WTC11 (cell line): ENCODE measurements at regions not wholly inside any gene's neighbourhood (a gene's known extent, or its start where the extent isn't known, plus 50 kb on each side); places are given as distances from the start of the nearest gene placed in this dataset.

ENCODE experiments used
- ATAC-seq: fragments of 200-7000 bp; cut with Tn5 transposase; 2 replicates; pipeline ENCODE4 v1.10.0; 2021; ENCODE audit warnings: mild to moderate bottlenecking, moderate library complexity
- CTCF ChIA-PET: fragments of 300-600 bp; sonication (Branson Sonifier 250); formaldehyde crosslinking; loops from one replicate; lab custom pipeline; 2021; ENCODE audit warnings: antibody characterized with exemption; lab: Charles Lee
- POLR2A ChIA-PET: fragments of 350-600 bp; sonication (Branson Sonifier 250); formaldehyde crosslinking; loops from one replicate; lab custom pipeline; 2021; ENCODE audit warnings: antibody characterized with exemption; lab: Charles Lee
- DNase-seq: peaks from one replicate; pipeline ENCODE4 v3.0.0; 2021; ENCODE audit warnings: low spot score
- H3K27ac Mint-ChIP-seq: 2 replicates; pipeline ENCODE4 v1.8.0; 2021; ENCODE audit warnings: mixed read lengths
- H3K27me3 Mint-ChIP-seq: 2 replicates; pipeline ENCODE4 v1.8.0; 2021; ENCODE audit warnings: low read depth, mild to moderate bottlenecking, moderate library complexity, mixed read lengths
- H3K36me3 Mint-ChIP-seq: 2 replicates; pipeline ENCODE4 v1.8.0; 2021; ENCODE audit warnings: mixed read lengths
- H3K4me1 Mint-ChIP-seq: 2 replicates; pipeline ENCODE4 v1.8.0; 2022; ENCODE audit warnings: mixed read lengths
- H3K4me3 Mint-ChIP-seq: 2 replicates; pipeline ENCODE4 v1.8.0; 2021; ENCODE audit warnings: mild to moderate bottlenecking, moderate library complexity, mixed read lengths
- H3K9me3 Mint-ChIP-seq: 2 replicates; pipeline ENCODE4 v1.8.0; 2021; ENCODE audit warnings: mixed read lengths
- ATF6 ChIP-seq: sonication (generic); formaldehyde crosslinking; IDR thresholded peaks from 2 replicates; pipeline ENCODE4 v1.8.1; 2023; ENCODE audit warnings: mild to moderate bottlenecking, missing genetic modification reagents
- CBFB ChIP-seq: sonication (generic); formaldehyde crosslinking; IDR thresholded peaks from 2 replicates; pipeline ENCODE4 v1.8.1; 2022; ENCODE audit warnings: mild to moderate bottlenecking, low read depth, missing genetic modification reagents
- E2F1 ChIP-seq: sonication (generic); formaldehyde crosslinking; IDR thresholded peaks from 2 replicates; pipeline ENCODE4 v1.8.0; 2022; ENCODE audit warnings: mild to moderate bottlenecking, missing genetic modification reagents
- FOXJ3 ChIP-seq: sonication (generic); formaldehyde crosslinking; IDR thresholded peaks from 2 replicates; pipeline ENCODE4 v1.9.0; 2021; ENCODE audit warnings: missing genetic modification reagents, mild to moderate bottlenecking, borderline replicate concordance
- GTF2I ChIP-seq: fragments of 250-450 bp; sonication (Bioruptor Pico); conservative IDR thresholded peaks from 2 replicates; pipeline ENCODE4 v1.4.0; 2021; ENCODE audit warnings: mild to moderate bottlenecking
- NFATC4 ChIP-seq: fragments of 250-450 bp; sonication (Bioruptor Pico); IDR thresholded peaks from 2 replicates; pipeline ENCODE4 v1.9.0; 2021; ENCODE audit warnings: mild to moderate bottlenecking
- NFYB ChIP-seq: sonication (generic); formaldehyde crosslinking; conservative IDR thresholded peaks from 2 replicates; pipeline ENCODE4 v1.8.0; 2022; ENCODE audit warnings: low read depth, missing genetic modification reagents
- SOX15 ChIP-seq: fragments of 250-450 bp; sonication (Bioruptor Pico); IDR thresholded peaks from 2 replicates; pipeline ENCODE4 v1.9.0; 2021; ENCODE audit warnings: mild to moderate bottlenecking
- SP1 ChIP-seq: sonication (generic); formaldehyde crosslinking; conservative IDR thresholded peaks from 2 replicates; pipeline ENCODE4 v1.8.1; 2022; ENCODE audit warnings: missing genetic modification reagents
- TCF7 ChIP-seq: sonication (generic); formaldehyde crosslinking; IDR thresholded peaks from 2 replicates; pipeline ENCODE4 v1.8.0; 2022; ENCODE audit warnings: mild to moderate bottlenecking, low read depth, missing genetic modification reagents, moderate library complexity
- TEAD1 ChIP-seq: sonication (generic); formaldehyde crosslinking; IDR thresholded peaks from 2 replicates; pipeline ENCODE4 v1.8.0; 2022; ENCODE audit warnings: mild to moderate bottlenecking, missing genetic modification reagents
- ZBTB21 ChIP-seq: sonication (generic); formaldehyde crosslinking; IDR thresholded peaks from 2 replicates; pipeline ENCODE4 v1.8.1; 2023; ENCODE audit warnings: mild to moderate bottlenecking, missing genetic modification reagents, borderline replicate concordance
- ZNF121 ChIP-seq: sonication (generic); formaldehyde crosslinking; IDR thresholded peaks from 2 replicates; pipeline ENCODE4 v1.8.0; 2023; ENCODE audit warnings: missing genetic modification reagents
- ZNF138 ChIP-seq: sonication (generic); formaldehyde crosslinking; conservative IDR thresholded peaks from 2 replicates; pipeline ENCODE4 v1.8.1; 2022; ENCODE audit warnings: mild to moderate bottlenecking, moderate library complexity, missing genetic modification reagents
- ZNF416 ChIP-seq: fragments of 250-450 bp; sonication (Bioruptor Pico); IDR thresholded peaks from 2 replicates; pipeline ENCODE4 v1.9.0; 2021; ENCODE audit warnings: mild to moderate bottlenecking, inconsistent platforms
- ZNF425 ChIP-seq: fragments of 250-450 bp; sonication (Bioruptor Pico); conservative IDR thresholded peaks from 2 replicates; pipeline ENCODE4 v1.9.0; 2021; ENCODE audit warnings: mild to moderate bottlenecking
- TF ChIP-seq, protein P1 (sequence below): sonication (generic); formaldehyde crosslinking; IDR thresholded peaks from 2 replicates; pipeline ENCODE4 v1.8.0; 2022; ENCODE audit warnings: mild to moderate bottlenecking, missing genetic modification reagents
- TF ChIP-seq, protein P2 (sequence below): fragments of 250-450 bp; sonication (Bioruptor Pico); IDR thresholded peaks from 2 replicates; pipeline ENCODE4 v1.9.0; 2021; ENCODE audit warnings: mild to moderate bottlenecking
- TF ChIP-seq, protein P3 (sequence below): sonication (generic); formaldehyde crosslinking; IDR thresholded peaks from 2 replicates; pipeline ENCODE4 v1.8.1; 2022; ENCODE audit warnings: mild to moderate bottlenecking, moderate library complexity, missing genetic modification reagents
- TF ChIP-seq, protein P4 (sequence below): sonication (generic); formaldehyde crosslinking; IDR thresholded peaks from 2 replicates; pipeline ENCODE4 v1.8.1; 2022; ENCODE audit warnings: low read depth, mild to moderate bottlenecking, moderate library complexity, missing genetic modification reagents, borderline replicate concordance

GRCh38 chr22:47859881-47860525 lies 1097.6 kb downstream of the TBC1D22A start:
- DNase-seq (no peak), ATAC-seq (no peak)
- TF ChIP-seq ATF6 (CRISPR knock-in tag) = no peak
- no peak for TF ChIP-seq TCF7 (CRISPR knock-in tag)
- no peak for TF ChIP-seq SP1 (CRISPR knock-in tag)
- CTCF ChIA-PET = interaction anchor here (0.6 kb wide), 1 partner anchor 79 kb away, joined by 3 read pairs; no protein-coding TSS in a partner anchor
- Mint-ChIP-seq H3K4me1 (no peaks in the 10 kb centered on the region), H3K27ac (no peak overlapping the region), H3K36me3 (no peaks in the 10 kb centered on the region; the same call in 1 of the 2 replicates), H3K27me3 (no peaks in the 10 kb centered on the region), H3K9me3 (peaks cover 17% of the 10 kb centered on the region), H3K4me3 (no peak overlapping the region)
- POLR2A ChIA-PET = no interaction called here

DNA sequence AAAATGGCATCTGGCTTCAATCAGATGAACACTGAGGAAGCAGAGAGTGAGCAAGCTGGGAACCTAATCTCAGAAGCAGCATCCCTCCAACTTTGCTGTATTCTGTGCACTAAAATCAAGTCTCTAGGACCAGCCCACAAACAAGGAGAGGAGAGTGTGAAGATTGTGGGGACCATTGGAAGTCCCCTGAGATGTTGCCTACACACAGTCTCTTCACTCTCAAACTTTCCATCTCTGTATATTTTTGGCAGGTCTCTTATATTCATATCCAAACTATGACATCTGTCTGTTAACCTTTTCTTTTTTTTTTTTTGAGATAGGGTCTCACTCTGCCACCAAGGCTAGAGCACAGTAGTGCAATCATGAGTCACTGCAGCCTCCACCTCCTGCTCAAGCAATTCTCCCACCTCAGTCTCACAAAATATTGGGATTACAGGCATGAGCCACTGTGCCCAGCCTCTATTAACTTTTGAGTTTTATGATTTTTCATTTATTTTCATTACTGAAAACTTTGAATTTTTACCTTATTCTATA lies 1096.4 kb downstream of the TBC1D22A start:
- CTCF ChIA-PET = no interaction called here
- no peak for DNase-seq
- Mint-ChIP-seq H3K27ac (no peak overlapping the region), H3K4me1 (no peaks in the 10 kb centered on the region), H3K27me3 (peaks cover 4% of the 10 kb centered on the region; the same call in 1 of the 2 replicates), H3K4me3 (no peak overlapping the region), H3K9me3 (peaks cover 14% of the 10 kb centered on the region)
- POLR2A ChIA-PET = interaction anchor here (0.6 kb wide), 1 partner anchor 250 kb away, joined by 3 read pairs; no protein-coding TSS in a partner anchor
- no peak for TF ChIP-seq NFYB (CRISPR knock-in tag)
- no peak for TF ChIP-seq ZNF121 (CRISPR knock-in tag)
- TF ChIP-seq, protein P1, sequence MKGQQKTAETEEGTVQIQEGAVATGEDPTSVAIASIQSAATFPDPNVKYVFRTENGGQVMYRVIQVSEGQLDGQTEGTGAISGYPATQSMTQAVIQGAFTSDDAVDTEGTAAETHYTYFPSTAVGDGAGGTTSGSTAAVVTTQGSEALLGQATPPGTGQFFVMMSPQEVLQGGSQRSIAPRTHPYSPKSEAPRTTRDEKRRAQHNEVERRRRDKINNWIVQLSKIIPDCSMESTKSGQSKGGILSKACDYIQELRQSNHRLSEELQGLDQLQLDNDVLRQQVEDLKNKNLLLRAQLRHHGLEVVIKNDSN = no peak
- TF ChIP-seq, protein P2, sequence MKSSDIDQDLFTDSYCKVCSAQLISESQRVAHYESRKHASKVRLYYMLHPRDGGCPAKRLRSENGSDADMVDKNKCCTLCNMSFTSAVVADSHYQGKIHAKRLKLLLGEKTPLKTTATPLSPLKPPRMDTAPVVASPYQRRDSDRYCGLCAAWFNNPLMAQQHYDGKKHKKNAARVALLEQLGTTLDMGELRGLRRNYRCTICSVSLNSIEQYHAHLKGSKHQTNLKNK = no peak
- no peak for TF ChIP-seq NFATC4 (CRISPR knock-in tag)
- TF ChIP-seq, all 79 proteins: peak for 0
- no peaks in the 10 kb centered on the region; the same call in 1 of the 2 replicates for H3K36me3 Mint-ChIP-seq
- no peak for ATAC-seq

- H3K27ac Mint-ChIP-seq = no peak overlapping the region
- peaks cover 5% of the 10 kb centered on the region; the same call in 1 of the 2 replicates for H3K4me1 Mint-ChIP-seq
- ATAC-seq (no peak), DNase-seq (no peak)
- peaks cover 10% of the 10 kb centered on the region for H3K9me3 Mint-ChIP-seq
- POLR2A ChIA-PET = no interaction called here
- no peaks in the 10 kb centered on the region for H3K36me3 Mint-ChIP-seq
- peaks cover 4% of the 10 kb centered on the region; the same call in 1 of the 2 replicates for H3K27me3 Mint-ChIP-seq
- CTCF ChIA-PET = interaction anchor here (0.6 kb wide), 1 partner anchor 208 kb away, joined by 3 read pairs; no protein-coding TSS in a partner anchor
- H3K4me3 Mint-ChIP-seq = no peak overlapping the region
- TF ChIP-seq FOXJ3 = no peak
- TF ChIP-seq ZNF138 (CRISPR knock-in tag) = no peak
- TF ChIP-seq, protein P3, sequence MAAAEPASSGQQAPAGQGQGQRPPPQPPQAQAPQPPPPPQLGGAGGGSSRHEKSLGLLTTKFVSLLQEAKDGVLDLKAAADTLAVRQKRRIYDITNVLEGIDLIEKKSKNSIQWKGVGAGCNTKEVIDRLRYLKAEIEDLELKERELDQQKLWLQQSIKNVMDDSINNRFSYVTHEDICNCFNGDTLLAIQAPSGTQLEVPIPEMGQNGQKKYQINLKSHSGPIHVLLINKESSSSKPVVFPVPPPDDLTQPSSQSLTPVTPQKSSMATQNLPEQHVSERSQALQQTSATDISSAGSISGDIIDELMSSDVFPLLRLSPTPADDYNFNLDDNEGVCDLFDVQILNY (CRISPR knock-in tag) = no peak
- no peak for TF ChIP-seq CBFB
Observed at GRCh38 chr22:47854680-47855079, 1092.2 kb downstream of the TBC1D22A start.

GRCh38 chr22:47854251-47854650 lies 1091.8 kb downstream of the TBC1D22A start:
- ChIA-PET POLR2A (no interaction called here), CTCF (interaction anchor here (0.6 kb wide), 1 partner anchor 208 kb away, joined by 3 read pairs; no protein-coding TSS in a partner anchor)
- H3K36me3 Mint-ChIP-seq = no peaks in the 10 kb centered on the region
- no peak overlapping the region for H3K4me3 Mint-ChIP-seq
- H3K27ac Mint-ChIP-seq = no peak overlapping the region
- peaks cover 5% of the 10 kb centered on the region; the same call in 1 of the 2 replicates for H3K4me1 Mint-ChIP-seq
- H3K9me3 Mint-ChIP-seq = peaks cover 10% of the 10 kb centered on the region
- peaks cover 4% of the 10 kb centered on the region; the same call in 1 of the 2 replicates for H3K27me3 Mint-ChIP-seq
- ATAC-seq (no peak), DNase-seq (no peak)
- TF ChIP-seq TEAD1 (CRISPR knock-in tag) (no peak), TCF7 (CRISPR knock-in tag) (no peak), GTF2I (CRISPR knock-in tag) (no peak), ZNF425 (CRISPR knock-in tag) (no peak), ZNF416 (no peak), E2F1 (CRISPR knock-in tag) (no peak), SOX15 (CRISPR knock-in tag) (no peak), ZBTB21 (CRISPR knock-in tag) (no peak)
- TF ChIP-seq, protein P4, sequence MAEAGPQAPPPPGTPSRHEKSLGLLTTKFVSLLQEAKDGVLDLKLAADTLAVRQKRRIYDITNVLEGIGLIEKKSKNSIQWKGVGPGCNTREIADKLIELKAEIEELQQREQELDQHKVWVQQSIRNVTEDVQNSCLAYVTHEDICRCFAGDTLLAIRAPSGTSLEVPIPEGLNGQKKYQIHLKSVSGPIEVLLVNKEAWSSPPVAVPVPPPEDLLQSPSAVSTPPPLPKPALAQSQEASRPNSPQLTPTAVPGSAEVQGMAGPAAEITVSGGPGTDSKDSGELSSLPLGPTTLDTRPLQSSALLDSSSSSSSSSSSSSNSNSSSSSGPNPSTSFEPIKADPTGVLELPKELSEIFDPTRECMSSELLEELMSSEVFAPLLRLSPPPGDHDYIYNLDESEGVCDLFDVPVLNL (CRISPR knock-in tag) = no peak
